Retinal pigment epithelial cell (primary cell): ENCODE measurements at regions not wholly inside any gene's neighbourhood (a gene's known extent, or its start where the extent isn't known, plus 50 kb on each side); places are given as distances from the start of the nearest gene placed in this dataset.

ENCODE experiments used
- DNase-seq: peaks from one replicate; pipeline ENCODE4 v3.0.0-alpha.2; 2010; ENCODE audit warnings: low read depth
- H3K4me3 ChIP-seq: 2 replicates; pipeline ENCODE4 v1.5.1; 2011; ENCODE audit warnings: mild to moderate bottlenecking, low read length, control low read depth, moderate library complexity
- TF ChIP-seq, protein P1 (sequence below): conservative IDR thresholded peaks from 2 replicates; pipeline ENCODE4 v1.5.1; 2011; ENCODE audit warnings: low read depth, low read length, control low read depth, inconsistent platforms

GRCh38 chr7:43791-44540, 148.4 kb upstream of the FAM20C start:
- TF ChIP-seq, protein P1, sequence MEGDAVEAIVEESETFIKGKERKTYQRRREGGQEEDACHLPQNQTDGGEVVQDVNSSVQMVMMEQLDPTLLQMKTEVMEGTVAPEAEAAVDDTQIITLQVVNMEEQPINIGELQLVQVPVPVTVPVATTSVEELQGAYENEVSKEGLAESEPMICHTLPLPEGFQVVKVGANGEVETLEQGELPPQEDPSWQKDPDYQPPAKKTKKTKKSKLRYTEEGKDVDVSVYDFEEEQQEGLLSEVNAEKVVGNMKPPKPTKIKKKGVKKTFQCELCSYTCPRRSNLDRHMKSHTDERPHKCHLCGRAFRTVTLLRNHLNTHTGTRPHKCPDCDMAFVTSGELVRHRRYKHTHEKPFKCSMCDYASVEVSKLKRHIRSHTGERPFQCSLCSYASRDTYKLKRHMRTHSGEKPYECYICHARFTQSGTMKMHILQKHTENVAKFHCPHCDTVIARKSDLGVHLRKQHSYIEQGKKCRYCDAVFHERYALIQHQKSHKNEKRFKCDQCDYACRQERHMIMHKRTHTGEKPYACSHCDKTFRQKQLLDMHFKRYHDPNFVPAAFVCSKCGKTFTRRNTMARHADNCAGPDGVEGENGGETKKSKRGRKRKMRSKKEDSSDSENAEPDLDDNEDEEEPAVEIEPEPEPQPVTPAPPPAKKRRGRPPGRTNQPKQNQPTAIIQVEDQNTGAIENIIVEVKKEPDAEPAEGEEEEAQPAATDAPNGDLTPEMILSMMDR: no peak
- no peak for DNase-seq
- no peak overlapping the region for H3K4me3 ChIP-seq

DNA sequence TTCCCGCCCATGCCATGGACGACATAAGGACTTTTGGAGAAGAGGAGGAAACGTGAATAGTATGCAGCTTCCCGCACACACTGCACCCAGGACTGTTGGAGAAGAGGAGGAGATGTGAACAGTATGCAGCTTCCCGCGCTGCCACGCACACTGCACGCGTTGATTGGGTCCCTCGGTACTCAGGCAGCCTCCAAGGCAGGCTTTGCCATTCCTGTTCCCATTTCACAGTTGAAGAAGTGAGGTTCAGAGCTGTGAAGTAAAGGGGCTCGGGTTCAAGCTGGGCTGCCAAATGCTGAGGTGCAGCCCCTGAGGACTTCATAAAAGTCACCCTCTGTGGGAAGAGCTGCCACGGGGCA, 147.9 kb upstream of the FAM20C start:
- TF ChIP-seq, protein P1: no peak
- no peak for DNase-seq
- H3K4me3 ChIP-seq: no peak overlapping the region

GRCh38 chr7:45106-46090, 147.0 kb upstream of the FAM20C start:
- DNase-seq: no peak
- TF ChIP-seq, protein P1: no peak
- no peak overlapping the region for H3K4me3 ChIP-seq

DNA sequence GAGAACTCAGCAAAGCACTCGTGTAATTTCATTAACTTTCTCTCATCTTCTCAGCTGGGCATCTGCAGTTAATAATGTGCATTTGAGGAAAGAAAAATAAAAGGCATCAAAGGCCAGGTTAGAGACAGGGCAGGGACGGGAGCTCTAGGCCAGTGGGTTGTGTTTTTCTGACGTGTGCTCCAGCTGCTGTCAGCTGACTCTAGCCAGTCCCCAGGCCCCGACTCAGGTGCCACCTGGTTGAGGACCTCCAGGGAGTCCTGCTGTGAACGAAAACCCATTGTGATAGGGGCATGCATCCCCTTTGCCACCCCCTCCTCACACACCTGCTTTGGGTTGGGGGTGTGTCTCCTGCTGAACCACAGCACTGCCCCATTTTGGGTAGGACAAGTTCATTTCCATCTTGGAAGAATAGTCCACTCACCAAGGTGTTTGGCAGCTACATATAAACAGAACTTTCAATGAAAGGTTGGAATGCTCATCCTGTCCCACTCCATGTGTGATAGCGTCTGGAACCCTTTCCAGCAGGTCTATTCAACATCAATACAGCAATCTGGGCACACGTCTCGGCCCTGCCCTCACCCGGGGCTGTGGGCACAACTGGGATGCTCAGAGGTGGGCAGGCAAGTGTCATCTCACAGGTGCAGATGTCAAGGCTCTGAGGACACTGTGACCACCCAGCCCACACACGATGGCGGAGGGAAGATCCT, 146.1 kb upstream of the FAM20C start:
- H3K4me3 ChIP-seq: no peak overlapping the region
- TF ChIP-seq, protein P1: no peak
- DNase-seq: no peak

GRCh38 chr7:46830-47140, 145.6 kb upstream of the FAM20C start:
- no peak for DNase-seq
- H3K4me3 ChIP-seq: no peak overlapping the region
- TF ChIP-seq, protein P1: no peak

DNA sequence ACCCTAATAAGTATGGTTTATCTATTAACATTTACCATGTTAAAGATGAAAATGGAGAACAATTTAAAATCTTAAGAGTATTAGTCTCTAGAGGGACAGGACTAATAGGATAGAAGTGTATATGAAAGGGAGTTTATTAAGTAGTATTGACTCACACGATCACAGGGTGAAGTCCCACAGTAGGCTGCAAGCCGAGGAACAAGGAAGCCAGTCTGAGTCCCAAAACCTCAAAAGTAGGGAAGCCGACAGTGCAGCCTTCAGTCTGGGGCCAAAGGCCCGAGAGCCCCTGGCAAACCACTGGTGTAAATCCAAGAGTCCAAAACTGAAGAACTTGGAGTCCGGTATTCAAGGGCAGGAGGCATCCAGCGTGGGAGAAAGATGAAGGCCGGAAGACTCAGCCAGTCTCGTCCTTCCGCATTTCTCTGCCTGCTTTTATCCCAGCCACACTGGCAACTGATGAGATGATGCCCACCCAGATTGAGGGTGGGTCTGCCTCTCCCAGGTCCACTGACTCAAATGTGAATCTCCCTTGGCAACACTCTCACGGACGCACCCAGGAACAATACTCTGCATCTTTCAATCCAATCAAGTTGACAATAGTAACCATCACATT, 140.8 kb upstream of the FAM20C start:
- H3K4me3 ChIP-seq: no peak overlapping the region
- TF ChIP-seq, protein P1: no peak
- no peak for DNase-seq
